ENCODE measurements at regions not wholly inside any gene's neighbourhood (a gene's known extent, or its start where the extent isn't known, plus 50 kb on each side); places are given as distances from the start of the nearest gene placed in this dataset.
"Not testable (repeated sequence)": the region's sequence is repeated elsewhere in the genome, so short reads cannot be mapped to it uniquely, and the experiment has no call there.

DNA sequence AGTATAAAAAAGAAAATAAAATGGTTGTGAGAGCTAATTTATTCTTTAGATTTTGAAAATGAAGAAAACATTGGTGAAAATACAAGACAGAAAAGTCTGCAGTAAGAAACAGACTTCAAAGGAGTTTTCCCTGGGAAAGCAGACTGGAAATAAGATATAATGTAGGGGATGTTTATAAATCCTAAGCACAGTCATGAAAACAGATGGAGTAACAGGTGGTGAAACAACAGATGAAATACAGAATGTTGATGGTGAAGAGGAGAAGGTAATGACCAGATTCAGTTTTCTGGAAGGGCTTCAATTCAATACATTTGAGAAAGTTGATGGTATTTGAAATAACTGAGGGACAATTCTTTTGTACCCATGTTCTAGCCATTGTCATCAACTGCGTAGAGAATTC is 353.9 kb downstream of the CHL1 start:
- Histone ChIP-seq H3K27me3 (ENCODE audit: control insufficient read depth, insufficient read depth, low read length) (no peaks in the 10 kb centered on the region), H3K4me3 (ENCODE audit: low read depth, low read length) (no peak overlapping the region), H3K4me1 (ENCODE audit: control insufficient read depth, insufficient read depth, low read length) (no peaks in the 10 kb centered on the region), H3K27ac (ENCODE audit: low read depth, low read length) (no peak overlapping the region), H3K36me3 (ENCODE audit: control insufficient read depth, insufficient read depth, low read length) (no peaks in the 10 kb centered on the region), H3K9me3 (ENCODE audit: control insufficient read depth, insufficient read depth, low read length) (no peaks in the 10 kb centered on the region)
- DNase-seq (ENCODE audit: low read depth in 4 of 6, low spot score in 6 of 6), result peak in 1 of 6 donors; percentile 66
- WGBS (ENCODE audit: insufficient coverage), result no CpG with 5 or more reads among the region's 1 CpG

DNA sequence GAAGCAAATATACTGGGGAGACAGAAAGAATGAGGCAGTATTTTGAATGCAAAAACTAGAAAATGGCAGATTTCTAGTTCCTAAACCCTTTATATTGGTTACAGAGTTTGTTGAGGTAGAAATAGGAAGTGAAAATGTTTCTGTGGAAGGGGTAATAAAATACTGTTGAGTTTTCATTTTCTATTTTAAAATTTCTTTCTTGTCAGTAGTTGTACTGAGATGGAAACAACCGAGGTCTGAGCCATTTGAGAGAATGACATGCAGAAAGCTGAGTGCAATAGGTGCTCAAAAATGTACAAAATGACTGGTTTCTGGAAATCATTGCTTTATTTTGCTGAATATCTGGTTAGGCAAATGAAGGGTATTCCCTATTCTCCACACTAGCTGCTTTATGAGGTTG is 361.4 kb downstream of the CHL1 start:
- no peaks in the 10 kb centered on the region for H3K27me3 ChIP-seq (ENCODE audit: control insufficient read depth, insufficient read depth, low read length)
- whole genome bisulfite sequencing (ENCODE audit: insufficient coverage), result 80% methylated on average over 1 of the region's 1 CpG
- H3K36me3 ChIP-seq (ENCODE audit: control insufficient read depth, insufficient read depth, low read length), result no peaks in the 10 kb centered on the region
- no peaks in the 10 kb centered on the region for H3K4me1 ChIP-seq (ENCODE audit: control insufficient read depth, insufficient read depth, low read length)
- DNase-seq (ENCODE audit: low read depth in 4 of 6, low spot score in 6 of 6), result no peak
- H3K4me3 ChIP-seq (ENCODE audit: low read depth, low read length), result no peak overlapping the region
- H3K27ac ChIP-seq (ENCODE audit: low read depth, low read length), result no peak overlapping the region
- no peaks in the 10 kb centered on the region for H3K9me3 ChIP-seq (ENCODE audit: control insufficient read depth, insufficient read depth, low read length)

DNA sequence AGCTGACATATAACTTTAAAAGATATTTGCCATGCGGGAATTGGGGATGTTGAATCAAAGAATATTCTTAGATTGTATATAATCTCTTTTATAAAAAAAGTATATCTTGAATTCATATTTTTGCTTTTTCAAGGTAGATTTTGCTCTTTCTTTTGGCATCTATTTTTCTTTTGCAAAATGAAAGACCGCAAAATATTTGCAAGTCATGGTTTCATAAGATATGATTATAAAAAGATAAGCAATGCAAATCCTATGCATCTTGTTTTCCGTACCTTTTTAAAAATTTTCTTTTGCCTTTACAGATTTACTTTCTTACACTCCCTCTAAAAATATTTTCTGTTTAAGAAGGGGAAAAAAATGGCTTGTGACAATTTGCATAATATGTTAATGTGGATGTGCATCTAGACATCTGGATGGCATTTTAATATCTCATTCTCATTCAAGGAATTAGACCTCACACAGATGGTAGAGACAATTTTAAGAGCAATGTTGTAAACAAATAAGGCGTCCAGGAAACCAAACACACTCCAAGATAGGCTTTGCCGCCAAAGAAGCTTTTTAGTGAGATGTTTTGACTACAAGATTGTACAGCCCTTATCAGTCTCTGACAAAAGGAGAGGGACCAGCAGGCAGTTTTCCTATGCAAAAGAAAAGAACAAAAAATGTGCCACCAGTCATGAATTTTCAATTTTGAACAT is 371.1 kb downstream of the CHL1 start:
- no peaks in the 10 kb centered on the region for H3K27me3 ChIP-seq (ENCODE audit: control insufficient read depth, insufficient read depth, low read length)
- H3K27ac ChIP-seq (ENCODE audit: low read depth, low read length), result no peak overlapping the region
- DNase-seq (ENCODE audit: low read depth in 4 of 6, low spot score in 6 of 6), result peak in 2 of 6 donors; percentile 76 to 89
- H3K9me3 ChIP-seq (ENCODE audit: control insufficient read depth, insufficient read depth, low read length), result no peaks in the 10 kb centered on the region
- no peaks in the 10 kb centered on the region for H3K36me3 ChIP-seq (ENCODE audit: control insufficient read depth, insufficient read depth, low read length)
- no CpG with 5 or more reads among the region's 5 CpGs for WGBS (ENCODE audit: insufficient coverage)
- no peak overlapping the region for H3K4me3 ChIP-seq (ENCODE audit: low read depth, low read length)
- no peaks in the 10 kb centered on the region for H3K4me1 ChIP-seq (ENCODE audit: control insufficient read depth, insufficient read depth, low read length)

DNA sequence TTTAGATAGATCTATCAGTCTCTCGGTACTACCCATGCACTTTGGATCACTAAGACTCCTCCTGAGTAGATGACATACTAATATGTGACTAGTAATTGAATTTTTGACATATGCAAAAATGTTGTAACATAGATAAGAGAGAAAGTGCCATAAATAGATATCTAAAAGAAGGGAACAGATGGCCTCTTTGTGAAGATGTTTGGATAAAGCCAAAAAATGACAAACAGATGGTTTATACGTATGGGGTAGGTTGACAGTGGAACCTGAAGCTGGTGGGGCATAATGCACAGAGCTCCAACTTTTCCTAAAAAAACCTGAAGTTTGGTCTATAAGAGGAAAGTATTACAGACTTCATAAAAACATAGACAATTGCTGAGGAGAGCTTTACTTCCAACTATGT is 383.0 kb downstream of the CHL1 start:
- peak in 1 of 6 donors; percentile 71 for DNase-seq (ENCODE audit: low read depth in 4 of 6, low spot score in 6 of 6)
- not testable (repeated sequence) for H3K36me3 ChIP-seq (ENCODE audit: control insufficient read depth, insufficient read depth, low read length); H3K4me3 ChIP-seq (ENCODE audit: low read depth, low read length); H3K27me3 ChIP-seq (ENCODE audit: control insufficient read depth, insufficient read depth, low read length); H3K4me1 ChIP-seq (ENCODE audit: control insufficient read depth, insufficient read depth, low read length); H3K9me3 ChIP-seq (ENCODE audit: control insufficient read depth, insufficient read depth, low read length); H3K27ac ChIP-seq (ENCODE audit: low read depth, low read length)
- whole genome bisulfite sequencing (ENCODE audit: insufficient coverage), result no CpG with 5 or more reads among the region's 2 CpGs

DNA sequence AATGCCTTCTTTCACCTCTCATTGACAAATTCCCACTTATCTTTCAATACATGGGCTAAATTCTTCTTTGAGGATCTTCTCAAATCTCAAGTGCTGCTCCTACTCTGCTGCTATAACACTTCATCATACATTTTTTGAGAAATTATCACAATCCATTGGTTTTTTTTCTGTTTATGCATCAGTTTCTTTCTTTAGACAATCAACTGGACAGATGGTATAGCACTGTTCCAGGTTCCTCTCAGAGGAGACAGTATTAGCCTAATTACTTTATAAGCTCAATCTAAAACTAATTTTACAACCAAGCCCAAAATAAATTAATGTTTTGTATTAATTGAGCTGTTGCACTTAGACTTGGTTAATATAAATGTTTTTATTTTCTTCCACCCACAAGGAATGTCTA is 392.5 kb downstream of the CHL1 start:
- H3K4me3 ChIP-seq (ENCODE audit: low read depth, low read length); H3K4me1 ChIP-seq (ENCODE audit: control insufficient read depth, insufficient read depth, low read length); H3K9me3 ChIP-seq (ENCODE audit: control insufficient read depth, insufficient read depth, low read length); DNase-seq (ENCODE audit: low read depth in 4 of 6, low spot score in 6 of 6); H3K36me3 ChIP-seq (ENCODE audit: control insufficient read depth, insufficient read depth, low read length); H3K27ac ChIP-seq (ENCODE audit: low read depth, low read length); H3K27me3 ChIP-seq (ENCODE audit: control insufficient read depth, insufficient read depth, low read length): not testable (repeated sequence)

DNA sequence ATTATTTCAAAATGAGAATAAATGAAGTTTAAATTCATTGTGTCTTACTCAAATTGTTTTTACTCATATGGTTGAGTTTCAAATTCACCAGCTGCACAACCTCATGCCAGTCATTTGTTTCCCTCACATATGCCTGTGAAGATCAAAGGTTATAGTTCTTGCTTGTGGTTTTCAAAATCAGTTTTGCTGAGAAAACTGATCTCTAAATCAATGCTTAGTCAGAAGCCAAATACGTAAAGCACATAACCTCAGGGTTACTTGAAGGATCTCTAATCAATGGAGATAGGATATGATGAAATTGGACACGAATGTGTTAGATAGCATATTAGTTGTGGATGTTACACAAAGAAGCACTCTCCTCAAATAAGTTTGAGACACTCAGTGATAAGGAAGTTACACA is 400.7 kb downstream of the CHL1 start:
- not testable (repeated sequence) for H3K27me3 ChIP-seq (ENCODE audit: control insufficient read depth, insufficient read depth, low read length); H3K9me3 ChIP-seq (ENCODE audit: control insufficient read depth, insufficient read depth, low read length); H3K27ac ChIP-seq (ENCODE audit: low read depth, low read length); H3K4me3 ChIP-seq (ENCODE audit: low read depth, low read length); H3K4me1 ChIP-seq (ENCODE audit: control insufficient read depth, insufficient read depth, low read length); H3K36me3 ChIP-seq (ENCODE audit: control insufficient read depth, insufficient read depth, low read length); DNase-seq (ENCODE audit: low read depth in 4 of 6, low spot score in 6 of 6)
- no CpG with 5 or more reads among the region's 2 CpGs for WGBS (ENCODE audit: insufficient coverage)

DNA sequence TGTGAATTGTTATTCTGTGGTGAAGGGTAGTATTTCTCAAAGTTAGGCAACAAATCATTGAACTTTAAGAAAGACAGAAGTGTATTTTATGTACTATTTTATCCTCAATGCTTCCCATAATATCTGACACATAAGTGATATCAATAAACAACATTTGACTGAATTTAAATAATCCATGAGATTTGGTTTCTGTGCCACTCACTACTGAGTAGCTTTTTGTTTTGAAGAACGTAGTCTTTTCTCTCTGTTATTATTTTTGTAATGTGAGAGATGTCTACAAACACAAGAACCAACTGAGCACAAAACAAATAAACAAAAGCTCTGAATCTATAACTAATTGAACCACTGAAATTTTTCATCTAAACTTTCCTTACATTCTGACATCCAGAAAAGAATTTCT is 401.2 kb downstream of the CHL1 start:
- not testable (repeated sequence) for DNase-seq (ENCODE audit: low read depth in 4 of 6, low spot score in 6 of 6); H3K4me1 ChIP-seq (ENCODE audit: control insufficient read depth, insufficient read depth, low read length); H3K36me3 ChIP-seq (ENCODE audit: control insufficient read depth, insufficient read depth, low read length); H3K9me3 ChIP-seq (ENCODE audit: control insufficient read depth, insufficient read depth, low read length); H3K4me3 ChIP-seq (ENCODE audit: low read depth, low read length); H3K27me3 ChIP-seq (ENCODE audit: control insufficient read depth, insufficient read depth, low read length); H3K27ac ChIP-seq (ENCODE audit: low read depth, low read length)
- WGBS (ENCODE audit: insufficient coverage), result no CpG with 5 or more reads among the region's 1 CpG

DNA sequence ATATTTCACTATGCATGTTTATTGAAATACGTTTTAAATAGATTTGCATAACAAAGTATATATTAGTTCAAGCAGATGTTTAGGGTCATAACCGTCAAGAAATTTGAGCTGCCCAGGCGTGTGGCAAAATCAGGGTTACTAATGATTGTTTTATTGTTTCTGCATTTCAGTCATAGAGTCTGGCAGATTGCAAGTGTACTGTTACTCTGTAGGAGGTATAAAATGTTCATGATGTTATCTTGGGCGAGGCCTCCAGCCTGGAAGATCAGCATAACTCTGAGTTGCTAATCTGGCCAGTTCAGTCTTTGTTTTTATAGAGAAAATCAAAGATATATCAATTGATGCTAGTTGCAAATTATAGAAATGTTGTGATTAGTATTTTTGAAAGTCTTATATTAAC is 410.9 kb downstream of the CHL1 start:
- H3K36me3 ChIP-seq (ENCODE audit: control insufficient read depth, insufficient read depth, low read length); H3K27ac ChIP-seq (ENCODE audit: low read depth, low read length); H3K27me3 ChIP-seq (ENCODE audit: control insufficient read depth, insufficient read depth, low read length); H3K4me1 ChIP-seq (ENCODE audit: control insufficient read depth, insufficient read depth, low read length); H3K9me3 ChIP-seq (ENCODE audit: control insufficient read depth, insufficient read depth, low read length); DNase-seq (ENCODE audit: low read depth in 4 of 6, low spot score in 6 of 6); H3K4me3 ChIP-seq (ENCODE audit: low read depth, low read length): not testable (repeated sequence)
- WGBS (ENCODE audit: insufficient coverage), result no CpG with 5 or more reads among the region's 4 CpGs

DNA sequence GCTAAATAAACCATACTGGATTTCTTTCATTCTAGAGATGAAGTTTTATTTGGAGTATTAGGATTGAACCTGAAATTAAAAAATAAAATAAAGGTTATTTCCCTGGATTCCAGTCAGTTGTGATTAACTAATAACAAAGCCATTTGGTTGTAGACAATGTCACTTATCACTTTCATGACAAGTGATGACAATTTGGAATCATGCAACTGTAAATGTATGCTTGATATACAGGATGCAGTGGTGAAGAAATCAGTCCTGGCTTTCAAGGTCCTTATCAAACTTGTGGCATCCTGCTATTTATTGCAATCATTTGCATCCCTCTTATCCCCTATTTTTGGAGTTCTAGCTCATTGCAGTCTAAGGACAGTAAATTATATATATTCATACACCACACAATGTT is 425.2 kb downstream of the CHL1 start:
- no peaks in the 10 kb centered on the region for H3K9me3 ChIP-seq (ENCODE audit: control insufficient read depth, insufficient read depth, low read length)
- H3K4me1 ChIP-seq (ENCODE audit: control insufficient read depth, insufficient read depth, low read length), result no peaks in the 10 kb centered on the region
- H3K36me3 ChIP-seq (ENCODE audit: control insufficient read depth, insufficient read depth, low read length), result no peaks in the 10 kb centered on the region
- H3K27me3 ChIP-seq (ENCODE audit: control insufficient read depth, insufficient read depth, low read length), result no peaks in the 10 kb centered on the region
- no peak for DNase-seq (ENCODE audit: low read depth in 4 of 6, low spot score in 6 of 6)
- H3K27ac ChIP-seq (ENCODE audit: low read depth, low read length), result no peak overlapping the region
- H3K4me3 ChIP-seq (ENCODE audit: low read depth, low read length), result no peak overlapping the region

DNA sequence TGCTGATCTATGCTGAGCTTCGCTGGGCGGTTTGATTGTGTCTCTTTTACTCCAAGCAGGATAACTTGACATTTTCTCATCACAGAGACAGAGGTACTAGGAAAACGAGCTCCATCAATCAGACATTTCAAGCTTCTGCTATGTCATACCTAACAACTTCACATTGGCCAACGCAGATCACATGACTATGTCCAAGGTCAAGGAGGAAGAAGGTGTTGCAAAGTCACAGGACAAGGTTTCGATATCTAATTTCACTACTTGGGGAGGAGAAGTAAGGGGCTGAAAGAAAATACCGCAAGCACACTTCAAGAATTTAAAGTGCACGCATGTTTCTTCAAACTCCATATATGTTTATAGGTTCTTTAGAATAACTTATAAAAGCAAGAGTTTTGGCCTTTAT is 425.8 kb downstream of the CHL1 start:
- Histone ChIP-seq H3K36me3 (ENCODE audit: control insufficient read depth, insufficient read depth, low read length) (no peaks in the 10 kb centered on the region), H3K4me3 (ENCODE audit: low read depth, low read length) (no peak overlapping the region), H3K9me3 (ENCODE audit: control insufficient read depth, insufficient read depth, low read length) (no peaks in the 10 kb centered on the region), H3K27me3 (ENCODE audit: control insufficient read depth, insufficient read depth, low read length) (no peaks in the 10 kb centered on the region), H3K27ac (ENCODE audit: low read depth, low read length) (no peak overlapping the region), H3K4me1 (ENCODE audit: control insufficient read depth, insufficient read depth, low read length) (no peaks in the 10 kb centered on the region)
- WGBS (ENCODE audit: insufficient coverage), result no CpG with 5 or more reads among the region's 7 CpGs
- DNase-seq (ENCODE audit: low read depth in 4 of 6, low spot score in 6 of 6), result no peak
